Endothelial cell of umbilical vein (primary cell): ENCODE measurements at regions not wholly inside any gene's neighbourhood (a gene's known extent, or its start where the extent isn't known, plus 50 kb on each side); places are given as distances from the start of the nearest gene placed in this dataset.

Source experiments
- BruUV-seq: library from RNA; stranded (reverse); fragments of 400-500 nt; replicated peaks from 2 replicates; lab custom pipeline; 2021; lab: Mats Ljungman, UMichigan
- CTCF ChIA-PET: fragments of 300-600, 350-600 bp; sonication (Branson Sonifier 250); formaldehyde crosslinking; loops from one replicate; lab custom pipeline; 2021; ENCODE audit warnings: antibody characterized with exemption, inconsistent platforms; lab: Charles Lee
- POLR2A ChIA-PET: fragments of 300-600, 350-600 bp; sonication (Branson Sonifier 250); formaldehyde crosslinking; loops from one replicate; lab custom pipeline; 2021; ENCODE audit warnings: antibody characterized with exemption, inconsistent platforms; lab: Charles Lee
- DNase-seq: peaks from one replicate; pipeline ENCODE4 v3.0.0-alpha.2; 2011; ENCODE audit warnings: low read depth, low spot score
- FAIRE-seq: peaks from 2 replicates; lab custom pipeline; 2011; peaks lifted over from hg19 to GRCh38; lab: Jason Lieb, UNC
- H2AFZ ChIP-seq: 2 replicates; pipeline ENCODE4 v1.6.0; 2012; ENCODE audit warnings: low read depth, low read length, control low read depth, inconsistent platforms
- H3K27ac ChIP-seq: 2 replicates; pipeline ENCODE4 v1.5.1; 2011; ENCODE audit warnings: low read depth, mild to moderate bottlenecking, control low read depth, low read length, moderate library complexity; ENCODE audit not compliant: insufficient read depth
- H3K27me3 ChIP-seq, 2 experiments: 2 replicates each; pipeline versions ENCODE4 v1.6.0 to v1.6.1; 2011; ENCODE audit warnings: low read length in 2 of 2, mixed read lengths in 1 of 2; ENCODE audit not compliant: control insufficient read depth in 2 of 2, insufficient read depth in 2 of 2
- H3K36me3 ChIP-seq, 2 experiments: 2 replicates in 1 of 2; 3 replicates in 1 of 2; pipeline ENCODE4 v1.5.1; 2011; ENCODE audit warnings: low read length in 2 of 2, mild to moderate bottlenecking in 1 of 2, moderate library complexity in 1 of 2; ENCODE audit not compliant: control insufficient read depth in 2 of 2, insufficient read depth in 2 of 2; ENCODE audit errors: extremely low read depth in 1 of 2
- H3K4me1 ChIP-seq: 3 replicates; pipeline ENCODE4 v1.5.1; 2011; ENCODE audit warnings: mild to moderate bottlenecking, low read length; ENCODE audit not compliant: control insufficient read depth, insufficient read depth; ENCODE audit errors: extremely low read depth
- H3K4me2 ChIP-seq: 2 replicates; pipeline ENCODE4 v1.6.1; 2011; ENCODE audit warnings: low read length, control low read depth, mixed read lengths; ENCODE audit not compliant: insufficient read depth
- H3K4me3 ChIP-seq, 3 experiments: fragments of 200-600 bp in 1 of 3; sonication (generic), shearing (Covaris generic) in 1 of 3; replicated peaks in 1 of 3; 2 replicates each; pipeline ENCODE4 v1.5.1; 2011 to 2016; ENCODE audit warnings: control low read depth in 3 of 3, low read length in 3 of 3, mild to moderate bottlenecking in 2 of 3, inconsistent platforms in 1 of 3, low read depth in 1 of 3, moderate library complexity in 1 of 3; ENCODE audit not compliant: insufficient read depth in 1 of 3
- H3K79me2 ChIP-seq: 2 replicates; pipeline ENCODE4 v1.6.0; 2012; ENCODE audit warnings: low read length, inconsistent platforms; ENCODE audit not compliant: control insufficient read depth, insufficient read depth
- H3K9ac ChIP-seq: replicated peaks from 2 replicates; pipeline ENCODE3; 2011; ENCODE audit warnings: low read length, control low read depth; ENCODE audit not compliant: insufficient read depth; ENCODE audit errors: extremely low read depth
- H3K9me1 ChIP-seq: replicated peaks from 3 replicates; pipeline ENCODE4 v1.6.0; 2011; ENCODE audit warnings: mild to moderate bottlenecking, low read length; ENCODE audit not compliant: control insufficient read depth, insufficient read depth; ENCODE audit errors: extremely low read depth
- H3K9me3 ChIP-seq: replicated peaks from 2 replicates; pipeline ENCODE4 v1.5.1; 2012; ENCODE audit warnings: low read length, inconsistent platforms; ENCODE audit not compliant: control insufficient read depth, insufficient read depth
- H4K20me1 ChIP-seq: replicated peaks from 2 replicates; pipeline ENCODE3; 2011; ENCODE audit warnings: mild to moderate bottlenecking, low read length; ENCODE audit not compliant: control insufficient read depth, insufficient read depth; ENCODE audit errors: extremely low read depth
- EZH2 ChIP-seq: IDR thresholded peaks from 2 replicates; pipeline ENCODE4 v1.6.1; 2012; ENCODE audit warnings: borderline replicate concordance, low read depth, mild to moderate bottlenecking, moderate library complexity, low read length, inconsistent platforms; ENCODE audit not compliant: severe bottlenecking
- FOS ChIP-seq: IDR thresholded peaks from 2 replicates; pipeline ENCODE4 v1.6.1; 2011; ENCODE audit warnings: mild to moderate bottlenecking, low read length, moderate library complexity, borderline replicate concordance; ENCODE audit not compliant: insufficient read depth
- GATA2 ChIP-seq: IDR thresholded peaks from 2 replicates; pipeline ENCODE4 v1.7.0; 2011; ENCODE audit warnings: low read depth, mild to moderate bottlenecking, moderate library complexity, mixed read lengths, low read length; ENCODE audit not compliant: insufficient read length, insufficient read depth
- JUN ChIP-seq: IDR thresholded peaks from 2 replicates; pipeline ENCODE4 v1.6.1; 2011; ENCODE audit warnings: borderline replicate concordance, low read depth; ENCODE audit not compliant: insufficient read length, insufficient read depth
- MAX ChIP-seq: IDR thresholded peaks from 2 replicates; pipeline ENCODE4 v1.6.1; 2011; ENCODE audit not compliant: insufficient read depth, insufficient read length
- MYC ChIP-seq: IDR thresholded peaks from one replicate; pipeline ENCODE4 v1.6.1; 2011; ENCODE audit warnings: mild to moderate bottlenecking, low read depth, low read length
- POLR2A ChIP-seq: IDR thresholded peaks from 2 replicates; pipeline ENCODE4 v1.6.1; 2012; ENCODE audit warnings: low read depth, mild to moderate bottlenecking, control low read depth, low read length
- POLR2AphosphoS5 ChIP-seq: IDR thresholded peaks from 2 replicates; pipeline ENCODE4 v1.6.1; 2012; ENCODE audit warnings: low read depth, mild to moderate bottlenecking, control low read depth, low read length, moderate library complexity; ENCODE audit not compliant: insufficient read depth
- dilution Hi-C: fragments of 300-500 bp; cut with MboI; formaldehyde crosslinking; loops from one replicate; pipeline ENCODE4 v1.15.0; 2019; ENCODE audit warnings: low sequenced_read_pairs; ENCODE audit not compliant: extremely low pct_ligation_motif_present
- intact Hi-C: fragments of 100-400 bp; cut with micrococcal nuclease; formaldehyde crosslinking; loops from one replicate; pipeline ENCODE4 v1.10.0; 2022
- TF ChIP-seq, protein P1 (sequence below), 2 donors: IDR thresholded peaks; 1 replicate in 1 of 2; 2 replicates in 1 of 2; pipeline ENCODE4 v1.5.1; 2011; ENCODE audit warnings: low read length in 2 of 2, mild to moderate bottlenecking in 2 of 2, moderate library complexity in 2 of 2, control low read depth in 1 of 2, inconsistent platforms in 1 of 2, low read depth in 1 of 2; ENCODE audit not compliant: insufficient read depth in 1 of 2; ENCODE audit errors: extremely low read depth in 1 of 2

GRCh38 chr20:58599966-58600365, 51.1 kb upstream of the STX16 start:
- TF ChIP-seq EZH2, result no peak
- TF ChIP-seq POLR2A, result no peak
- TF ChIP-seq GATA2, result no peak
- TF ChIP-seq POLR2AphosphoS5, result no peak
- TF ChIP-seq JUN, result no peak
- Histone ChIP-seq H3K4me2 (no peak overlapping the region), H3K4me1 (no peaks in the 10 kb centered on the region), H3K4me3 (no peak overlapping the region), H3K9ac (no peak overlapping the region), H3K27ac (no peak overlapping the region), H4K20me1 (no peaks in the 10 kb centered on the region), H3K27me3 (peaks cover 0 to 4% of the 10 kb centered on the region in 2 experiments), H3K9me1 (no peaks in the 10 kb centered on the region), H2AFZ (no peak overlapping the region), H3K9me3 (no peaks in the 10 kb centered on the region), H3K79me2 (no peaks in the 10 kb centered on the region), H3K36me3 (no peaks in the 10 kb centered on the region)
- DNase-seq, result no peak
- POLR2A ChIA-PET, result no interaction called here
- dilution Hi-C loops, result loop anchor here (25.0 kb wide), 1 partner anchor 237 kb away; no protein-coding TSS in a partner anchor
- no peak for FAIRE-seq
- CTCF ChIA-PET, result no interaction called here
- BruUV-seq, result no TSS peak
- intact Hi-C loops, result loop anchor here (5.0 kb wide), 1 partner anchor 48 kb away; no protein-coding TSS in a partner anchor

GRCh38 chr20:58598211-58599015, 52.7 kb upstream of the STX16 start:
- Histone ChIP-seq H3K9me1 (no peaks in the 10 kb centered on the region), H3K4me3 (no peak overlapping the region), H3K9me3 (no peaks in the 10 kb centered on the region), H3K27ac (no peak overlapping the region), H3K36me3 (no peaks in the 10 kb centered on the region), H3K27me3 (peaks cover 9 to 12% of the 10 kb centered on the region in 2 experiments), H3K4me2 (no peak overlapping the region), H2AFZ (no peak overlapping the region), H3K4me1 (no peaks in the 10 kb centered on the region), H3K9ac (no peak overlapping the region), H3K79me2 (no peaks in the 10 kb centered on the region), H4K20me1 (no peaks in the 10 kb centered on the region)
- CTCF ChIA-PET, result interaction anchor here (0.6 kb wide), 1 partner anchor 48 kb away, joined by 3 read pairs; no protein-coding TSS in a partner anchor
- BruUV-seq, result no TSS peak
- DNase-seq (no peak), FAIRE-seq (no peak)
- TF ChIP-seq, protein P1, sequence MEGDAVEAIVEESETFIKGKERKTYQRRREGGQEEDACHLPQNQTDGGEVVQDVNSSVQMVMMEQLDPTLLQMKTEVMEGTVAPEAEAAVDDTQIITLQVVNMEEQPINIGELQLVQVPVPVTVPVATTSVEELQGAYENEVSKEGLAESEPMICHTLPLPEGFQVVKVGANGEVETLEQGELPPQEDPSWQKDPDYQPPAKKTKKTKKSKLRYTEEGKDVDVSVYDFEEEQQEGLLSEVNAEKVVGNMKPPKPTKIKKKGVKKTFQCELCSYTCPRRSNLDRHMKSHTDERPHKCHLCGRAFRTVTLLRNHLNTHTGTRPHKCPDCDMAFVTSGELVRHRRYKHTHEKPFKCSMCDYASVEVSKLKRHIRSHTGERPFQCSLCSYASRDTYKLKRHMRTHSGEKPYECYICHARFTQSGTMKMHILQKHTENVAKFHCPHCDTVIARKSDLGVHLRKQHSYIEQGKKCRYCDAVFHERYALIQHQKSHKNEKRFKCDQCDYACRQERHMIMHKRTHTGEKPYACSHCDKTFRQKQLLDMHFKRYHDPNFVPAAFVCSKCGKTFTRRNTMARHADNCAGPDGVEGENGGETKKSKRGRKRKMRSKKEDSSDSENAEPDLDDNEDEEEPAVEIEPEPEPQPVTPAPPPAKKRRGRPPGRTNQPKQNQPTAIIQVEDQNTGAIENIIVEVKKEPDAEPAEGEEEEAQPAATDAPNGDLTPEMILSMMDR (IDR thresholded peaks at IDR 0.05; ENCODE audit: extremely low read depth in 1 of 2, insufficient read depth in 1 of 2, low read depth in 1 of 2, low read length in 2 of 2), result no peak
- TF ChIP-seq JUN (no peak), FOS (no peak), POLR2AphosphoS5 (no peak), MAX (no peak), POLR2A (no peak), EZH2 (no peak), GATA2 (no peak), MYC (no peak)
- intact Hi-C loops (no loop called here), dilution Hi-C loops (no loop called here)
- POLR2A ChIA-PET, result no interaction called here
